ENCODE measurements at regions not wholly inside any gene's neighbourhood (a gene's known extent, or its start where the extent isn't known, plus 50 kb on each side); places are given as distances from the start of the nearest gene placed in this dataset.
"Not testable (repeated sequence)": the region's sequence is repeated elsewhere in the genome, so short reads cannot be mapped to it uniquely, and the experiment has no call there.

DNA sequence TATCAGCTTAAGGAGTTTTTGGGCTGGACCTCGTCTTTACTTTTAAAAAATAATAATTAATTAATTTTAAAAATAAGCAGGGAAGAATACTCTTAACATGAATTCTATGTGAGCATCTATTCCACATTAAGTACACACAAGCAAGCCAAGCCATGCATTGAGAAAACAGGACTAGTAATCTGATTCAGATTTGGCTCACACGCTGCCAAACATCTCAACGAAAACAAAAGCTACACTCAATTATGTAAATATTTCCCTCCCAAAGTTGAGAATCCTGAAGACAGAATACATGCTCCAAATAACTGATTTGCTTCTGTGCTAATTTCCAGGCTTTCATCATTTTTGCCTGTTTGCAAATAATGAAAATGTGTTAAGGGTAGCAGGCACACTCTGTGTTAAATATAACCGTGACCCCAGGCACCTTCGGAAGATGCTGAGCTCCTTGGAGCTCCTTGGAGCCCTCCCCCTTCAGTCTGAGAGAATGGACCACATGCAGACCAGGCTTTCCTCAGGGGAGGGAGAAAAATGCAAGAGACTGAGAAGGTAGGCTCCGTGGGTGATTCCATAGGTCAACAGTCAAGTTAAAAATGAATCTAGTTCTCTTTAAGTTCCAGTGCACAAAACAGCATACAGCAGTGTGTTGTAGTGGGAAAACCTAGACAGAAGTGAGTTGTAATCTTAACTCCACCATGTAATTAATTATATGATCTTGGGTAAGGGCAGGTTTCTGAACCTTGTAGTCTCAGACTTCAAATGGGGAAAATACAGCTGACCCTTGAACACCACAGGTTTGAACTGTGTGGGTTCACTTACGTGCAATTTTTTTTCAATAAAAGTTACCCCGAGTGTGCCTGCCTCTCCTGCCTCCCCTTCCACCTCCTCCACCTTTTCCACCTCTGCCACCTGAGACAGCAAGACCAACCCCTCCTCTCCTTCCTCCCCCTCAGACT is 161.3 kb upstream of the RREB1 start:
- no peaks in the 10 kb centered on the region for H3K4me1 ChIP-seq
- DNase-seq = no peak
- H3K27me3 ChIP-seq = no peaks in the 10 kb centered on the region
- no peaks in the 10 kb centered on the region; the same call in 1 of the 2 replicates for H3K9me3 ChIP-seq
- TF ChIP-seq, protein P1, sequence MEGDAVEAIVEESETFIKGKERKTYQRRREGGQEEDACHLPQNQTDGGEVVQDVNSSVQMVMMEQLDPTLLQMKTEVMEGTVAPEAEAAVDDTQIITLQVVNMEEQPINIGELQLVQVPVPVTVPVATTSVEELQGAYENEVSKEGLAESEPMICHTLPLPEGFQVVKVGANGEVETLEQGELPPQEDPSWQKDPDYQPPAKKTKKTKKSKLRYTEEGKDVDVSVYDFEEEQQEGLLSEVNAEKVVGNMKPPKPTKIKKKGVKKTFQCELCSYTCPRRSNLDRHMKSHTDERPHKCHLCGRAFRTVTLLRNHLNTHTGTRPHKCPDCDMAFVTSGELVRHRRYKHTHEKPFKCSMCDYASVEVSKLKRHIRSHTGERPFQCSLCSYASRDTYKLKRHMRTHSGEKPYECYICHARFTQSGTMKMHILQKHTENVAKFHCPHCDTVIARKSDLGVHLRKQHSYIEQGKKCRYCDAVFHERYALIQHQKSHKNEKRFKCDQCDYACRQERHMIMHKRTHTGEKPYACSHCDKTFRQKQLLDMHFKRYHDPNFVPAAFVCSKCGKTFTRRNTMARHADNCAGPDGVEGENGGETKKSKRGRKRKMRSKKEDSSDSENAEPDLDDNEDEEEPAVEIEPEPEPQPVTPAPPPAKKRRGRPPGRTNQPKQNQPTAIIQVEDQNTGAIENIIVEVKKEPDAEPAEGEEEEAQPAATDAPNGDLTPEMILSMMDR (IDR thresholded peaks at IDR 0.05; ENCODE audit: low read depth, low read length) = no peak
- H3K4me3 ChIP-seq (ENCODE audit: low read depth, low read length) = no peak overlapping the region
- no peaks in the 10 kb centered on the region for H3K36me3 ChIP-seq

DNA sequence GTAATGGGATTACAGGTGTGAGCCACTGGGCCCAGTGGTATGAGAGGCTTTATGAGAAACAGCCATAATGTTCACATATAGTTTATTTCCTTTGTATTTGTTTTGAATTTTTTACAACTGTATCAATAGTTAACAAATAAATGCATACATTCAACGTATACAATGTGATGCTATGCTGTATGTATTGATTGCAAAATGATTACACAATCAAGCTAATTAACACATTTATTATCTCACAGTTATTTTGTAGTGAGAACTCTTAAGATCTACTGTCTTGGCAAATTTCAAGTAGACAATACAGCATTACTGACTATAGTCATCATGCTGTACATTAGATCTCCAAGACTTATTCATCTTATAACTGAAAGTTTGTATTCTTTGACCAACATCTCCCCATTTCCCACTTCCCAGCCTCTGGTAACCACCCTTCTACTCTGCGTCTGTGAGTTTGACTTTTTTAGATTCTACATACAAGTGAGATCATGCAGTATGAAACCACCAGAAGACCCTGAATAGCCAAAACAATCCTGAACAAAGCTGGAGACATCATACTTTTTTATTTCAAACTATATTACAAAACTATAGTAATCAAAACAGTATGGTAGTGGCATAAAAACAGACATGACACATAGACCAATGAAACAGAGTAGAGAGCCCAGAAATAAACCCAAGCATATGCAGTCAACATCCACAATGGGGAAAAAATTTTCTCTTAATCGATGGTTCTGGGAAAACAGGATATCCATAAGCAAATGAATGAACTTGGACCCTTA is 157.2 kb upstream of the RREB1 start:
- Histone ChIP-seq H3K9me3 (no peaks in the 10 kb centered on the region; the same call in 1 of the 2 replicates), H3K27me3 (no peaks in the 10 kb centered on the region), H3K4me3 (ENCODE audit: low read depth, low read length) (no peak overlapping the region), H3K36me3 (no peaks in the 10 kb centered on the region), H3K4me1 (no peaks in the 10 kb centered on the region)
- TF ChIP-seq, protein P1 (IDR thresholded peaks at IDR 0.05; ENCODE audit: low read depth, low read length) = no peak
- DNase-seq = no peak

DNA sequence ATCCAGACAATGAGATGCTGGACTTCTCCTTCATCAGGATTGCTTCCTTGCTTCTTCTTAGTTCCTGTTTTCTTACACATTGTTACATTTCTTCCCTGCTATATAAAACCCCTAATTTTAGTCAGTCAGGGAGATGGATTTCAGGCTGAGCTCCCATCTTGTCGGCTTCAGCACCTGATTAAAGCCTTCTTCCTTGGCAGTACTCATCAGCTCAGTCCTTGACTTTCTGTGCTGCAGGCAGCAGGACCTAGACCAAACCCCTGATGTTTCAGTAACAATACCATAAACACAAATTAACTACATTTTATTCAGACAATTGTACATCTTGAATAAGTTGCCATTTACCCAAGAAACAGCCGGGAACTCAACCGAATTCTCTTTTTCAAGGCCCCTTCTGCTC is 156.4 kb upstream of the RREB1 start:
- no peak for DNase-seq
- no peaks in the 10 kb centered on the region for H3K27me3 ChIP-seq
- TF ChIP-seq, protein P1 (IDR thresholded peaks at IDR 0.05; ENCODE audit: low read depth, low read length) = no peak
- no peaks in the 10 kb centered on the region for H3K36me3 ChIP-seq
- H3K9me3 ChIP-seq = no peaks in the 10 kb centered on the region; the same call in 1 of the 2 replicates
- H3K4me1 ChIP-seq = no peaks in the 10 kb centered on the region
- H3K4me3 ChIP-seq (ENCODE audit: low read depth, low read length) = no peak overlapping the region

DNA sequence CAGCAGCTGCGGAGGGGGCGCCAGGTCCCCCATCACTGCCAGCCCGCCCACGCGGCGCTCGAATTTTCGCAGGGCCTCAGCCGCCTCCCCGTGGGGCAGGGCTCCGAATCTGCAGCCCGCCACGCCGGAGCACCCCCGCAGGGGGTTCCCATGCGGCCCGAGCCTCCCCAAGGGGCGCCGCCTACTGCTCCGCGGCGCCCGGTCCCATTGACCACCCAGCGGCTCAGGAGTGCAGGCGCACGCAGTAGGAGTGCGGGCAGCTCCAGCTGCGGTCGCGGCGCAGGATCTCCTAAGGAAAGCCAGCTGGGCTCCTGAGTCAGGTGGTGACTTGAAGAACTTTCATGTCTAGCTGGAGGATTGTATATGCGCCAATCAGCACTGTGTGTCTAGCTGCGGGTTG is 155.3 kb upstream of the RREB1 start:
- TF ChIP-seq, protein P1 (IDR thresholded peaks at IDR 0.05; ENCODE audit: low read depth, low read length) = no peak
- Histone ChIP-seq H3K4me3 (ENCODE audit: low read depth, low read length) (no peak overlapping the region), H3K36me3 (no peaks in the 10 kb centered on the region), H3K27me3 (no peaks in the 10 kb centered on the region), H3K4me1 (no peaks in the 10 kb centered on the region), H3K9me3 (no peaks in the 10 kb centered on the region; the same call in 1 of the 2 replicates)
- DNase-seq = no peak

DNA sequence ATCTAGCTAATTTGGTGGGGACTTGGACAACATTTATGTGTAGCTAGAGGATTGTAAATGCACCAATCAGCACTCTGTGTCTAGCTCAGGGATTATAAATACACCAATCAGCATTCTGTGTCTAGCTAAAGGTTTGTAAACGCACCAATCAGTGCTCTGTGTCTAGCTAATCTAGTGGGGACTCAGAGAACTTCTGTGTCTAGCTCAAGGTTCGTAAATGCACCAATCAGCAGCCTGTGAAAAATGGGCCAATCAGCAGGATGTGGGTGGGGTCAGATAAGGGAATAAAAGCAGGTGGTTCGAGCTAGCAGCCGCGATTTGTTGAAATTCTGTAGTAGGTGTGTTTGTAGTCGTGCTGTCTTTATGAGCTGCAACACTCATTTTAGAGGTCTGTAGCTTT is 154.8 kb upstream of the RREB1 start:
- H3K4me3 ChIP-seq (ENCODE audit: low read depth, low read length); H3K36me3 ChIP-seq; DNase-seq; H3K27me3 ChIP-seq; H3K4me1 ChIP-seq; H3K9me3 ChIP-seq: not testable (repeated sequence)

DNA sequence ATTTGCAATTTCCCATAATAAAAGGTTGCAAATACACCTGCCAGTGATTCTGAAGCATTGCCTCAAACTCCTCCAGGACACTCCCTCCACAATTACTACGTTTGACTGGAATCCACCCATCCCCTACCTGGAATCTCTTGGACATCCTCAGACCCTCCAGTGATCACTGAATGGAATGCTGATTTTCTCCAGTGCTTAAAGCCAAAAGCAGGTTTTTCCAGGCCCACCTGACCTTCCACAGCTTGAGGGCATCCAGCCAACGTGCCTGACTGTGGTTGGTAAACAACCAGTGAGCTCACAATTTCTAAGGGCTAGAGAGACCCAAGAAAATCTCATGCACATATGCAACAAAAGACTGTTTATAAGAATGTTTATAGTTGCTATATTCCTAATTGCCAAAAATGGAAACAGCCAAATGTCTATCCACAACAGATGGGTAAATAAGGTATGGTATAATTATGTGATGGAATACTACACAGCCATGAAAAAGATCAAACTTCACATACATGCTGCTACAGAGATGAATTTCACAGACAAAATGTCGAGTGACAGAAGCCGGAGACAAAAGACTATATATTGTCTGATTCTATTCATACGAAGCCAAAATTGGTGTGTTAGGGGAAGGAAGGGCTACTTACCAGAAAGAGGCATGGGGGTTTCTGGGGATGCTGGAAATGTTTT is 147.1 kb upstream of the RREB1 start:
- Histone ChIP-seq H3K4me1 (no peaks in the 10 kb centered on the region), H3K36me3 (no peaks in the 10 kb centered on the region), H3K27me3 (no peaks in the 10 kb centered on the region), H3K9me3 (no peaks in the 10 kb centered on the region), H3K4me3 (ENCODE audit: low read depth, low read length) (no peak overlapping the region)
- no peak for DNase-seq
- TF ChIP-seq, protein P1 (IDR thresholded peaks at IDR 0.05; ENCODE audit: low read depth, low read length) = no peak
